Ishikawa (cell line): ENCODE measurements at regions not wholly inside any gene's neighbourhood (a gene's known extent, or its start where the extent isn't known, plus 50 kb on each side); places are given as distances from the start of the nearest gene placed in this dataset.

Experiments
- CEBPB ChIP-seq: IDR thresholded peaks from 2 replicates; pipeline ENCODE4 v1.6.1; 2012
- CREB1 ChIP-seq: IDR thresholded peaks from 2 replicates; pipeline ENCODE4 v1.6.1; 2012; ENCODE audit warnings: low read depth
- EGR1 ChIP-seq: IDR thresholded peaks from 2 replicates; pipeline ENCODE4 v1.6.1; 2012
- EP300 ChIP-seq: IDR thresholded peaks from 2 replicates; pipeline ENCODE4 v1.6.1; 2012; ENCODE audit warnings: borderline replicate concordance
- FOXM1 ChIP-seq: IDR thresholded peaks from 2 replicates; pipeline ENCODE4 v1.6.1; 2012; ENCODE audit warnings: low read depth, borderline replicate concordance
- NFIC ChIP-seq: IDR thresholded peaks from 2 replicates; pipeline ENCODE4 v1.6.1; 2012
- RAD21 ChIP-seq: IDR thresholded peaks from 2 replicates; pipeline ENCODE4 v1.6.1; 2012; ENCODE audit warnings: low read depth
- TAF1 ChIP-seq: IDR thresholded peaks from 2 replicates; pipeline ENCODE4 v1.6.1; 2012; ENCODE audit warnings: low read depth, mild to moderate bottlenecking
- TCF12 ChIP-seq: IDR thresholded peaks from 2 replicates; pipeline ENCODE4 v1.6.1; 2012; ENCODE audit warnings: low read depth
- TEAD4 ChIP-seq: IDR thresholded peaks from 2 replicates; pipeline ENCODE4 v1.6.1; 2012
- USF1 ChIP-seq: IDR thresholded peaks from 2 replicates; pipeline ENCODE4 v1.6.1; 2012
- YY1 ChIP-seq: IDR thresholded peaks from 2 replicates; pipeline ENCODE4 v1.6.1; 2012; ENCODE audit warnings: low read depth
- ZBTB7A ChIP-seq: IDR thresholded peaks from 2 replicates; pipeline ENCODE4 v1.6.1; 2012; ENCODE audit warnings: low read depth
- TF ChIP-seq, protein P1 (sequence below): IDR thresholded peaks from 2 replicates; pipeline ENCODE4 v1.6.1; 2012; ENCODE audit warnings: low read depth, mild to moderate bottlenecking
- TF ChIP-seq, protein P2 (sequence below): IDR thresholded peaks from 2 replicates; pipeline ENCODE4 v1.6.1; 2012

DNA sequence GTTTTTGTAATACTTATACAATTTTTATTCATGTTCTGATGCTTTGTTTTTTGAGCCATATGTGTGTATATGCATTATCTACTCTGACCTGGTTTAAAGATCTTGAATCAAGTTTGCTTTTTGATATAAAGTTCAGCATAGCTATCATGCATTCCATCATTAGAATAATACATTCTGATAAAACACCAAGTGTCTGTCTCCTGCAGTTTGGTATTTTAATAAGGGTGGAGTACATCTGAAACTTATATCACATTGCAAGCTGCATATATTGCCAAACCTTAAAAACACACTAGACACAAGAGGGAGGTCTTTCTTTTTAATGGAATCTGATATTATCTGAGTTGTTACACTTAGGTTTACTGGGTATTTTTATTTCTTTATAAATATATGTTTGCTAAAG is 102.8 kb upstream of the ADAMTSL1 start:
- TF ChIP-seq EP300 (no peak), TCF12 (no peak), ZBTB7A (no peak), EGR1 (no peak), CREB1 (no peak), FOXM1 (no peak), TEAD4 (no peak), RAD21 (no peak)
- TF ChIP-seq, protein P1, sequence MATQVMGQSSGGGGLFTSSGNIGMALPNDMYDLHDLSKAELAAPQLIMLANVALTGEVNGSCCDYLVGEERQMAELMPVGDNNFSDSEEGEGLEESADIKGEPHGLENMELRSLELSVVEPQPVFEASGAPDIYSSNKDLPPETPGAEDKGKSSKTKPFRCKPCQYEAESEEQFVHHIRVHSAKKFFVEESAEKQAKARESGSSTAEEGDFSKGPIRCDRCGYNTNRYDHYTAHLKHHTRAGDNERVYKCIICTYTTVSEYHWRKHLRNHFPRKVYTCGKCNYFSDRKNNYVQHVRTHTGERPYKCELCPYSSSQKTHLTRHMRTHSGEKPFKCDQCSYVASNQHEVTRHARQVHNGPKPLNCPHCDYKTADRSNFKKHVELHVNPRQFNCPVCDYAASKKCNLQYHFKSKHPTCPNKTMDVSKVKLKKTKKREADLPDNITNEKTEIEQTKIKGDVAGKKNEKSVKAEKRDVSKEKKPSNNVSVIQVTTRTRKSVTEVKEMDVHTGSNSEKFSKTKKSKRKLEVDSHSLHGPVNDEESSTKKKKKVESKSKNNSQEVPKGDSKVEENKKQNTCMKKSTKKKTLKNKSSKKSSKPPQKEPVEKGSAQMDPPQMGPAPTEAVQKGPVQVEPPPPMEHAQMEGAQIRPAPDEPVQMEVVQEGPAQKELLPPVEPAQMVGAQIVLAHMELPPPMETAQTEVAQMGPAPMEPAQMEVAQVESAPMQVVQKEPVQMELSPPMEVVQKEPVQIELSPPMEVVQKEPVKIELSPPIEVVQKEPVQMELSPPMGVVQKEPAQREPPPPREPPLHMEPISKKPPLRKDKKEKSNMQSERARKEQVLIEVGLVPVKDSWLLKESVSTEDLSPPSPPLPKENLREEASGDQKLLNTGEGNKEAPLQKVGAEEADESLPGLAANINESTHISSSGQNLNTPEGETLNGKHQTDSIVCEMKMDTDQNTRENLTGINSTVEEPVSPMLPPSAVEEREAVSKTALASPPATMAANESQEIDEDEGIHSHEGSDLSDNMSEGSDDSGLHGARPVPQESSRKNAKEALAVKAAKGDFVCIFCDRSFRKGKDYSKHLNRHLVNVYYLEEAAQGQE = no peak

GRCh38 chr9:18371621-18372020 is 102.3 kb upstream of the ADAMTSL1 start:
- TF ChIP-seq FOXM1 (no peak), CEBPB (no peak), CREB1 (no peak), USF1 (no peak), NFIC (no peak), YY1 (no peak), TAF1 (no peak), RAD21 (no peak), ZBTB7A (no peak), TCF12 (no peak)
- TF ChIP-seq, protein P2, sequence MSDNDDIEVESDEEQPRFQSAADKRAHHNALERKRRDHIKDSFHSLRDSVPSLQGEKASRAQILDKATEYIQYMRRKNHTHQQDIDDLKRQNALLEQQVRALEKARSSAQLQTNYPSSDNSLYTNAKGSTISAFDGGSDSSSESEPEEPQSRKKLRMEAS = no peak
- TF ChIP-seq, protein P1 = no peak

GRCh38 chr9:18379073-18379811 is 94.7 kb upstream of the ADAMTSL1 start:
- TF ChIP-seq TEAD4 (peak; percentile 39; the same call in 1 of the 2 replicates), CREB1 (no peak)

GRCh38 chr9:18382243-18382642 is 91.7 kb upstream of the ADAMTSL1 start:
- TF ChIP-seq RAD21 (no peak), ZBTB7A (no peak)

DNA sequence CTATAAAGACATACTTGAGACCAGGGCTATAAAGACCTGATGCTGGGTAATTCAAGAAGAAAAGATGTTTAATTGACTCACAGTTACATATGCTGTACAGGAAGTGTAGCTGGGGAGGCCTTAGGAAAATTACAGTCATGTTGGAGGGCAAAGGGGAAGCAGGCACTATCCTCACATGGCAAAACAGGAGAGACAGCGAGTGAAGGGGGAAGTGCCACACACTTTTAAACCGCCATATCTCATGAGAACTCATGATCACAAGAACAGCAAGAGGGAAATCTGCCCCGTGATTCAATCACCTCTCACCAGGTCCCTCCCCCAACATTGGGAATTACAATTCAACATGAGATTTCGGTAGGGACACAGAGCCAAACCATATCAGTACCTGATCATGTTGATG is 89.9 kb upstream of the ADAMTSL1 start:
- no peak for TF ChIP-seq TAF1
- no peak for TF ChIP-seq EP300
- TF ChIP-seq, protein P2 = no peak
- no peak for TF ChIP-seq CREB1
- no peak for TF ChIP-seq EGR1
- TF ChIP-seq YY1 = no peak
- no peak for TF ChIP-seq FOXM1
- TF ChIP-seq CEBPB = no peak
- no peak for TF ChIP-seq TCF12

DNA sequence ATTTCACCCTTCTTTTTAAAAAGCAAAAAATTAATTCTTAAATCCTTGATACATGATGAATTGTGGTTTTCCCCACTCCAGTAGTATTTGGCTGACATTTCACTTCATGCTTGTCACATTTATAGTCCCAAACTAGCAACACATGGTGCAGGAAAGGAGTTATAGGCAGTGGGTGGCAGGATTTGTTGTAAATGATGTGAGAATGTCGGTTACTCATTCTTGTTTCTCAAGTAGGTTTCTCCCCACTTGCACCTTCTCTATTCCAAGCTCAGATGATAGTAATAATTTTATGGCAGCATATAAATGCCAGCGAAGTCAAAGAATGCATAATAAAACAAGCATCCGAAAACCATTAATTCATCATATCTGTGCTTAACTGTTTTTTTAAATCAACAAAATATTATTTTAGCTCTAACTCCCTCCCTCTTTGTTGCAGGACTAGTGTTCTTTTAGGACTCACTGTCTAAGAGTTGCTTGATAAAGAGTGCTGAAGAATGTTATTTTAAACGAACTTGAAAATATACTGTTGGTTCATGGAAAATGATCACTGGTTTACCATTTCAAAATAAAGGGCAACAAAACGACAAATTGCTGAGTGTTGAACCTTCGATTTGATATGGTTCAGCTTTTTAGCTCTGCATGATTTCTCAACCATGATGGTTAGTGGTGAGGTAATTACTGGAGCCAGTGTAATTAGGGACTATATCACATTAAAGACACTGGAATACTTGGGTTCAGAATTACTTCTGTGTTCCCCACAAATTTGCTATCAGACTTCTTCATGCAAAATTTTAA is 88.1 kb upstream of the ADAMTSL1 start:
- TF ChIP-seq, protein P1 = no peak
- TF ChIP-seq RAD21 = no peak
- no peak for TF ChIP-seq CEBPB
- no peak for TF ChIP-seq TAF1
- TF ChIP-seq ZBTB7A = no peak
- no peak for TF ChIP-seq TCF12
- TF ChIP-seq, protein P2 = no peak
- no peak for TF ChIP-seq YY1
- TF ChIP-seq TEAD4 = no peak
- TF ChIP-seq USF1 = no peak
- TF ChIP-seq EGR1 = no peak
- no peak for TF ChIP-seq EP300
- no peak for TF ChIP-seq NFIC
- TF ChIP-seq CREB1 = no peak
- TF ChIP-seq FOXM1 = no peak
